GM06990 (cell line): ENCODE measurements at regions not wholly inside any gene's neighbourhood (a gene's known extent, or its start where the extent isn't known, plus 50 kb on each side); places are given as distances from the start of the nearest gene placed in this dataset.

ENCODE experiments used
- DNase-seq: peaks from one replicate; pipeline ENCODE4 v3.0.0-alpha.2; 2011; ENCODE audit not compliant: insufficient read length; ENCODE audit errors: extremely low read depth
- H3K27me3 ChIP-seq: replicated peaks from 2 replicates; pipeline ENCODE4 v1.6.0; 2011; ENCODE audit warnings: low read length; ENCODE audit not compliant: control insufficient read depth, insufficient read depth
- H3K36me3 ChIP-seq: 2 replicates; pipeline ENCODE4 v1.5.1; 2011; ENCODE audit warnings: low read length; ENCODE audit not compliant: control insufficient read depth, insufficient read depth
- H3K4me3 ChIP-seq: replicated peaks from 2 replicates; pipeline ENCODE4 v1.5.1; 2011; ENCODE audit warnings: low read depth, mild to moderate bottlenecking, control low read depth, low read length
- TF ChIP-seq, protein P1 (sequence below): IDR thresholded peaks from 2 replicates; pipeline ENCODE4 v1.5.1; 2011; ENCODE audit warnings: low read length, control low read depth, mild to moderate bottlenecking, inconsistent platforms; ENCODE audit not compliant: insufficient read depth, poor library complexity, severe bottlenecking

DNA sequence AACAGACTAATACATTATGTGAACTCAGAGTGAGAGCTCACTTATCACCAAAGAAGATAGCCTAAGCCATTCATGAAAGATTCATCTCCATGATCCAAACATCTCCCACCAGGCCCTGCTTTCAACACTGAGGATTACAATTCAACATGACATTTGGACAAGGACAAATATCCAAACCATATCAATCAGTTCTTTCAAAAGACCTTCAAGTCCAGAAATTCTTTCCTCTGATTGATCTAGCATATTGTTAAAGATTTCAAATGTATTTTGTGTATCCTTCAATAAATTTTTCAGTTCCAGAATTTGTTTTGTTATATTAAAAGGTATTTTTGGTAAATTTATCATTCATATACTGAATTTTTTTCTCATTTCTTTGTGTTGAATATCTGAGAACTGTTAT, 1055.8 kb downstream of the SLC6A15 start:
- Histone ChIP-seq H3K27me3 (no peaks in the 10 kb centered on the region), H3K4me3 (no peak overlapping the region), H3K36me3 (no peaks in the 10 kb centered on the region)
- TF ChIP-seq, protein P1, sequence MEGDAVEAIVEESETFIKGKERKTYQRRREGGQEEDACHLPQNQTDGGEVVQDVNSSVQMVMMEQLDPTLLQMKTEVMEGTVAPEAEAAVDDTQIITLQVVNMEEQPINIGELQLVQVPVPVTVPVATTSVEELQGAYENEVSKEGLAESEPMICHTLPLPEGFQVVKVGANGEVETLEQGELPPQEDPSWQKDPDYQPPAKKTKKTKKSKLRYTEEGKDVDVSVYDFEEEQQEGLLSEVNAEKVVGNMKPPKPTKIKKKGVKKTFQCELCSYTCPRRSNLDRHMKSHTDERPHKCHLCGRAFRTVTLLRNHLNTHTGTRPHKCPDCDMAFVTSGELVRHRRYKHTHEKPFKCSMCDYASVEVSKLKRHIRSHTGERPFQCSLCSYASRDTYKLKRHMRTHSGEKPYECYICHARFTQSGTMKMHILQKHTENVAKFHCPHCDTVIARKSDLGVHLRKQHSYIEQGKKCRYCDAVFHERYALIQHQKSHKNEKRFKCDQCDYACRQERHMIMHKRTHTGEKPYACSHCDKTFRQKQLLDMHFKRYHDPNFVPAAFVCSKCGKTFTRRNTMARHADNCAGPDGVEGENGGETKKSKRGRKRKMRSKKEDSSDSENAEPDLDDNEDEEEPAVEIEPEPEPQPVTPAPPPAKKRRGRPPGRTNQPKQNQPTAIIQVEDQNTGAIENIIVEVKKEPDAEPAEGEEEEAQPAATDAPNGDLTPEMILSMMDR: no peak
- DNase-seq: no peak

DNA sequence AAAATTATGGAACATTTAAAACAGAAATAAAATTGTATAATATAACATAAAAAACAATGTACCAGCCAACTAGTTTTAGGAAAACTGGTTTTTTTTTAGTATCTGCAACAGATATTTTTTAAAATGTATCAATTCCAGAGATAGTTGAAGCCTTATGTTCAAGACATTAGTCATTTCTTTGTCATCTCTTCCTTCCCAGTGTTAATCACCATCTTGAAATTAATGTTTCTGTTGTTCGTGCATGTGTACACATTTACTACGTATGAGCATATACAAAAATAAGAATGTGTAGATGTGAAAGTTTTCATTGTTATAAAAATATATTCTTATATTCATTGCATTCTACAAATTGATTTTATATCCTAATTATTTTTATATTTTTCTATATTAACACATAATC, 1062.1 kb downstream of the SLC6A15 start:
- H3K4me3 ChIP-seq: no peak overlapping the region
- TF ChIP-seq, protein P1: no peak
- no peaks in the 10 kb centered on the region for H3K27me3 ChIP-seq
- H3K36me3 ChIP-seq: no peaks in the 10 kb centered on the region
- DNase-seq: no peak

DNA sequence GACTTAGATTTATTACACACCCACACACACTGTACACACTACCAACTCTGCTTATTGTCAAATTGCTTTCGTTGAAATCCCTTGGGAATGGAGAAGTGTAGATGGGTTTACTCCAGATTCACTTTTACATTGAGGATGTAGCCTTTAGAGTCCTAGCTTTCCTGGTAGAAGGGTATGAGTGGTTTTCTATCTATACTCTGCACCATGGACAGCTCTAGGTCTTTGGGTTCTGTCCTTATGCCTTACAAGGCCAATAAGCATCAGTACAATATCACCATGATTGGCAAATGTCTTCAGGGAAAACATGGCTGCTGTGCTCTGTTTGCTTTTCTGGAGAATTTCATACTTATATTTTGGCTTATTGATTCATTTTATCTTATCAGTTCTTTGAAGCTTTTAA, 1063.9 kb downstream of the SLC6A15 start:
- H3K36me3 ChIP-seq: no peaks in the 10 kb centered on the region
- H3K4me3 ChIP-seq: no peak overlapping the region
- no peaks in the 10 kb centered on the region for H3K27me3 ChIP-seq
- no peak for DNase-seq
- TF ChIP-seq, protein P1: no peak

DNA sequence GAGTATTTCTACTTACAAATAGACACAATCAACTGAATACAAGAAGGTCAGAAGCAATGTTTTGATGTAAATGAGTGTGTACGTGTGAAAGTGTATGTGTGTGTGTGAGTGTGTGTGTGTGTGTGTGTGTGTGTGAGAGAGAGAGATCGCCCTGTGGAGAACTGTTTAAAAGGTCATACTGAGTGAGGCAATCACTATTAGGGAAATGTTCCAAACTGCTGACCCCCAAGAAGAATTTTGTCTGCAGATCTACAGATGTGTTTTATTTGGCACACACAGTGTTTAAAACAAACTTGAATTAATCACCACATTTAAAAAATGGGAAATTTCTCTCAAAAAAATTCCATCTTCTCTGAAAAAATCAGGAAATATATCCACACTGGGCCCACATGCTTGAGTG, 1069.1 kb downstream of the SLC6A15 start:
- TF ChIP-seq, protein P1: no peak
- Histone ChIP-seq H3K4me3 (no peak overlapping the region), H3K36me3 (no peaks in the 10 kb centered on the region), H3K27me3 (no peaks in the 10 kb centered on the region)
- no peak for DNase-seq

DNA sequence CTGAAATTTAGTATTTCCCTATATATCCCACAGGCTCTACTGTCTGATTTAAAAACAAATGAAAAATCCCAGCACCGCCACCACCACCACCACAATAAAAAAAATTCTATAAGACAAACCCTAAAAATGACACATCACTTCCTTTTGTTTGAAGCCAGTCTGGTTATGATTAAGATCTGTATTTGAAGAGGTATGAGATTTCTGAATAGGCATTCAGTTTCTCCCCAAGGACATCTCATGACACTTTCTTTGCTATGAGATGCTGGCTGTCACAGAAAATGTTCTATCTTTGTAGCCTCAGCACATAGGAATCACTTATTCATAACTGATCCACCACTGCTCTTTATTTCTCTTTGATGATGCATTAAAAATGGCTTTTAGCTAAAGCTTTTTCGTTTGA, 1071.0 kb downstream of the SLC6A15 start:
- no peaks in the 10 kb centered on the region for H3K27me3 ChIP-seq
- no peak for DNase-seq
- no peak overlapping the region for H3K4me3 ChIP-seq
- no peaks in the 10 kb centered on the region for H3K36me3 ChIP-seq
- TF ChIP-seq, protein P1: no peak

DNA sequence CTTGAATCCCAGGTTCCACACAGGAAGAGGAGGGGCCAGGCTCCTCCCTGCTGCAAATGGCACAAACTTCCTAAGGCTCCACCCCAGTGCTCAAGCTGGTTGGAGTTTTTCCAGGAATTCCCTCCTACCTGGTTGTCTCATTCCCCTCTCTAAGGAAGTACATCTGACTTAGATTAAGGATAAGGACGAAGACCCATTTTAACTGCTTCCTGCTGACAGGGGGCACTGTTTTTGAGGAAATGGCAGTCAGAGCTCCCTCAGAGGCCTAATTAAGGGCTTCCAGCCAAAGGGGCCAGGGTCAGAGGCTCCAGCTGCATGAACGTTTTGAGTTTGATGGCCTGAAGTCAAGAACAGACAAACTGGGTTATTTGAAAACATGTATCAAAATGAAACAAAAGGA, 1084.7 kb downstream of the SLC6A15 start:
- no peak for DNase-seq
- no peaks in the 10 kb centered on the region for H3K27me3 ChIP-seq
- no peak overlapping the region for H3K4me3 ChIP-seq
- H3K36me3 ChIP-seq: no peaks in the 10 kb centered on the region
- TF ChIP-seq, protein P1: no peak
